ENCODE measurements at regions not wholly inside any gene's neighbourhood (a gene's known extent, or its start where the extent isn't known, plus 50 kb on each side); places are given as distances from the start of the nearest gene placed in this dataset.

DNA sequence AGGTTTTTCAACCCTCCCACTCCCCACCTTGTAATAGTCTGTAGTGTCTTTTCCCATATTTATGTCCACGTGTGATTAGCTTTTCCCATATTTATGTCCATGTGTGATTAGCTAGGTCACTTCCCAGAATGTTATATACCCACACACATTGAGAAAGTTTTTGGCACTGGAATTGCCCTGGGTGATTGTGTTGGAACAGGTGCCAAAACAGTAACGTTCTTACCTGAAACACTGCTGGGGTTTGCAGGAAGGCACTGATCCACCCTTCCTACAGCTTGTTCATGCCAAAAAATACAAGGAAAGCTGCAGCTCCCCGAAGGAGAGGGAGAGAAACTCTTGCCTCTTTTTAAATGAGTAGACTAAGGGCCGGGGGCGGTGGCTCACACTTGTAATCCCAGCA lies 68.0 kb upstream of the CXADR start:
- intact Hi-C loops (cut with DNase I): no loop called here
- 42% methylated on average over 5 of the region's 5 CpGs for WGBS
- Histone ChIP-seq H3K4me3 (no peak overlapping the region), H3K9me3 (no peaks in the 10 kb centered on the region), H3K27ac (peak overlapping the region; percentile 20 to 43), H3K27me3 (replicated peaks; ENCODE audit: insufficient read depth) (no peaks in the 10 kb centered on the region), H3K36me3 (no peaks in the 10 kb centered on the region), H3K4me1 (replicated peaks) (no peaks in the 10 kb centered on the region)
- DNase-seq (ENCODE audit: low spot score): peak; percentile 71
- peak; percentile 52 for TF ChIP-seq POLR2AphosphoS5 (IDR thresholded peaks at IDR 0.05)
- TF ChIP-seq, protein P1, sequence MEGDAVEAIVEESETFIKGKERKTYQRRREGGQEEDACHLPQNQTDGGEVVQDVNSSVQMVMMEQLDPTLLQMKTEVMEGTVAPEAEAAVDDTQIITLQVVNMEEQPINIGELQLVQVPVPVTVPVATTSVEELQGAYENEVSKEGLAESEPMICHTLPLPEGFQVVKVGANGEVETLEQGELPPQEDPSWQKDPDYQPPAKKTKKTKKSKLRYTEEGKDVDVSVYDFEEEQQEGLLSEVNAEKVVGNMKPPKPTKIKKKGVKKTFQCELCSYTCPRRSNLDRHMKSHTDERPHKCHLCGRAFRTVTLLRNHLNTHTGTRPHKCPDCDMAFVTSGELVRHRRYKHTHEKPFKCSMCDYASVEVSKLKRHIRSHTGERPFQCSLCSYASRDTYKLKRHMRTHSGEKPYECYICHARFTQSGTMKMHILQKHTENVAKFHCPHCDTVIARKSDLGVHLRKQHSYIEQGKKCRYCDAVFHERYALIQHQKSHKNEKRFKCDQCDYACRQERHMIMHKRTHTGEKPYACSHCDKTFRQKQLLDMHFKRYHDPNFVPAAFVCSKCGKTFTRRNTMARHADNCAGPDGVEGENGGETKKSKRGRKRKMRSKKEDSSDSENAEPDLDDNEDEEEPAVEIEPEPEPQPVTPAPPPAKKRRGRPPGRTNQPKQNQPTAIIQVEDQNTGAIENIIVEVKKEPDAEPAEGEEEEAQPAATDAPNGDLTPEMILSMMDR (IDR thresholded peaks at IDR 0.05): no peak
- no peak for TF ChIP-seq POLR2A (IDR thresholded peaks at IDR 0.05)

GRCh38 chr21:17446737-17447136 lies 66.1 kb upstream of the CXADR start:
- Histone ChIP-seq H3K27me3 (replicated peaks; ENCODE audit: insufficient read depth) (no peaks in the 10 kb centered on the region), H3K4me3 (no peak overlapping the region), H3K9me3 (no peaks in the 10 kb centered on the region), H3K27ac (peak overlapping the region; percentile 56 to 68), H3K4me1 (replicated peaks) (no peaks in the 10 kb centered on the region), H3K36me3 (no peaks in the 10 kb centered on the region)
- intact Hi-C loops (cut with DNase I): no loop called here
- peak; percentile 77 for DNase-seq (ENCODE audit: low spot score)
- peak; percentile 70 for TF ChIP-seq POLR2AphosphoS5 (IDR thresholded peaks at IDR 0.05)
- no peak for TF ChIP-seq POLR2A (IDR thresholded peaks at IDR 0.05)
- WGBS: 51% methylated on average over 3 of the region's 3 CpGs

DNA sequence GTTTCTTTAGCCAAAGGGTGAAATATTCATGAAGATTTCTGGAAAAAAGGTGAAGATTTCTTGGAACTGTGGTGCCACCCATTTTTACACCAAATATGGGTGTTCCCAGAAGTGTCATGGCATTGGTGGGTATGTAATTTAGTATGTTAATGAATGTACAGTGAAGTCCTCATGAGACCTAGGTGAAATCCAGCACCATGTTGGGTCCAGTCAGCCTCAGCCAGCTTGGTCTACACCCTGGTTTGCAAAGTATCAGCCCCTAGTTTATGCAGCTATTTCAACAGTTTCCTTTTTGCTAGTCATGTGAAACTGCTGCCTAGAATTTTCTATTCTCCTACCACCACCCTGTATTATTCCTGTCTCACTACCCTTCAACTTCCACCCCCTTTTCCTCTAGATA lies 63.1 kb upstream of the CXADR start:
- Histone ChIP-seq H3K27ac (no peak overlapping the region), H3K4me1 (replicated peaks) (no peaks in the 10 kb centered on the region), H3K4me3 (no peak overlapping the region), H3K27me3 (replicated peaks; ENCODE audit: insufficient read depth) (no peaks in the 10 kb centered on the region), H3K36me3 (no peaks in the 10 kb centered on the region), H3K9me3 (no peaks in the 10 kb centered on the region)
- intact Hi-C loops (cut with DNase I): no loop called here
- no peak for DNase-seq (ENCODE audit: low spot score)
- TF ChIP-seq POLR2AphosphoS5 (IDR thresholded peaks at IDR 0.05): no peak
- TF ChIP-seq POLR2A (IDR thresholded peaks at IDR 0.05): no peak

DNA sequence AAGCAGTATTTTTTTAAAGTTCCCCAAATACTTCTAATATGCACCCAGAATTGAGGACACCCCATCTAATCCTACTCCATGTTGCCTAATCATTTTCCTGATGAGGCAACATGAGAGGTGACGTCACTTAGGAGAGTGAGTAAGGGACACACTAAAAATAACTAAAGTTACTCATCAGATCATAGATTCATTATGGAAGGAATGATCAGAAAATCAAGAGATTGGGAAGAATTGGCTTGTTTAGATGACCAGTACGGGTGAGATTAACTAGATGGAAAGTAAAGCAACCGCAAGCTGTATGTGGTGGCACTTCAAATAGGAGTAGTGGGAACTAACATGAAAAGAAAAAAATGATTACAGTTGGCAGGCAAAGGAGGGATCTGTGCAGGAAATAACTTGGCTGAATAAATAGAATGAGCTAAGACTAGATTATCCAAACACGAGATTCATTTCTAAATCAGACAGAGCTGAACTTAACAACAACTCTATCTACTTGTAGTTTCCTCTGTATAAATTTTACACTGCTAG lies 61.4 kb upstream of the CXADR start:
- H3K27ac ChIP-seq: no peak overlapping the region
- 42% methylated on average over 4 of the region's 4 CpGs for WGBS
- H3K27me3 ChIP-seq (replicated peaks; ENCODE audit: insufficient read depth): no peaks in the 10 kb centered on the region

DNA sequence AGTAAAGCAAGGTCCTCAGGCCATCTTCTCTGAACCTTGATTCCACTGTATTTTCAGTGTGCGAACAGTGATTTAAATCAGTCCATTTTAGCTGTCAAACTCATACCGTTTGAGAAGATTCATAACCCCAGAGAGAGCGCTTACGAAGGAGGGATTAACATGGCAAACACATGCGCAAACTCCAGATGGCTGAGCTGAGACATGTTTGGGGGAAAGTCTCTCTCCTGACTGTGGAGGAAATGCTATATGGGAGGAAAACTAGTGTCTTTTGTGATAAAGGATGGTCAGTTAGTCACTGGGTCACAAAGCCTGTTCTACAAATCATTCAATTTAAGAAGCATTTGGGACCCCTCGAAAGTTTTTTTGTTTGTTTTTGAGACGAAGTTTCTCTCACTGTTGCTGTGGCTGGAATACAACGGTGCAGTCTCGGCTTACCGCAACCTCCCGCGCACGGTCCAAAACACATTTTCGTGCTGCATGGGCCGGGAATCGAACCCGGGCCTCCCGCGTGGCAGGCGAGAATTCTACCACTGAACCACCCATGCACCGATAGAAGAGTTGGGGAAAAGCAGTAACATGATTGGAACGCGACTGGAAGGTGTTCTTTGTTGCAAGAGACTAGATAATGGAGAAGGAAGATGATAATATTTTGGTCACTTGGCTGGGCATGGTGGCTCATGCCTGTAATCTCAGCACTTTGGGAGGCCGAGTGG lies 58.4 kb upstream of the CXADR start:
- H3K27ac ChIP-seq: no peak overlapping the region
- no peaks in the 10 kb centered on the region for H3K27me3 ChIP-seq (replicated peaks; ENCODE audit: insufficient read depth)
- WGBS: 31% methylated on average over 24 of the region's 24 CpGs
- H3K4me1 ChIP-seq (replicated peaks): no peaks in the 10 kb centered on the region
- no peaks in the 10 kb centered on the region for H3K36me3 ChIP-seq
- no peak for DNase-seq (ENCODE audit: low spot score)
- intact Hi-C loops (cut with DNase I): no loop called here
- no peak overlapping the region for H3K4me3 ChIP-seq
- no peaks in the 10 kb centered on the region for H3K9me3 ChIP-seq
- no peak for TF ChIP-seq POLR2AphosphoS5 (IDR thresholded peaks at IDR 0.05)
- TF ChIP-seq POLR2A (IDR thresholded peaks at IDR 0.05): no peak
- TF ChIP-seq, protein P1 (IDR thresholded peaks at IDR 0.05): no peak

More for the DNA sequence above, 61.4 kb upstream of the CXADR start:
- TF ChIP-seq POLR2AphosphoS5 (IDR thresholded peaks at IDR 0.05) (no peak), POLR2A (IDR thresholded peaks at IDR 0.05) (no peak)
- TF ChIP-seq, protein P1 (IDR thresholded peaks at IDR 0.05): no peak
- Histone ChIP-seq H3K4me1 (replicated peaks) (no peaks in the 10 kb centered on the region), H3K4me3 (no peak overlapping the region), H3K36me3 (no peaks in the 10 kb centered on the region), H3K9me3 (no peaks in the 10 kb centered on the region)
- intact Hi-C loops (cut with DNase I): no loop called here
- DNase-seq (ENCODE audit: low spot score): no peak

GRCh38 chr21:17455028-17455353 lies 57.9 kb upstream of the CXADR start:
- Histone ChIP-seq H3K4me1 (replicated peaks) (no peaks in the 10 kb centered on the region), H3K36me3 (no peaks in the 10 kb centered on the region), H3K27ac (no peak overlapping the region), H3K27me3 (replicated peaks; ENCODE audit: insufficient read depth) (no peaks in the 10 kb centered on the region), H3K9me3 (no peaks in the 10 kb centered on the region), H3K4me3 (no peak overlapping the region)
- WGBS: 81% methylated on average over 4 of the region's 4 CpGs
- no peak for DNase-seq (ENCODE audit: low spot score)
- TF ChIP-seq, protein P1 (IDR thresholded peaks at IDR 0.05): no peak
- no peak for TF ChIP-seq POLR2AphosphoS5 (IDR thresholded peaks at IDR 0.05)
- intact Hi-C loops (cut with DNase I): no loop called here

All from prostate gland (tissue), 2 donors.